Endodermal cell (in vitro differentiated cells): ENCODE measurements at regions not wholly inside any gene's neighbourhood (a gene's known extent, or its start where the extent isn't known, plus 50 kb on each side); places are given as distances from the start of the nearest gene placed in this dataset.
A peak's percentile ranks its signal among the peaks of the same experiment; 100 is the strongest.

Source experiments
- DNase-seq: peaks from one replicate; pipeline ENCODE4 v3.0.0-alpha.2; 2017
- H3K27ac ChIP-seq: 2 replicates; pipeline ENCODE4 v1.5.1; 2013; ENCODE audit warnings: mild to moderate bottlenecking, low read depth, low read length, moderate library complexity
- H3K27me3 ChIP-seq: 2 replicates; pipeline ENCODE4 v1.6.1; 2013; ENCODE audit warnings: mild to moderate bottlenecking, low read length, moderate library complexity; ENCODE audit not compliant: insufficient read depth, control insufficient read depth, poor library complexity, severe bottlenecking
- H3K36me3 ChIP-seq: 2 replicates; pipeline ENCODE4 v1.7.0; 2013; ENCODE audit warnings: mild to moderate bottlenecking, low read length, moderate library complexity; ENCODE audit not compliant: control insufficient read depth, insufficient read depth
- H3K4me1 ChIP-seq: one replicate; pipeline ENCODE4 v1.7.0; 2013; ENCODE audit warnings: low read length; ENCODE audit not compliant: control insufficient read depth, insufficient read depth
- H3K4me3 ChIP-seq: 2 replicates; pipeline ENCODE4 v1.5.1; 2013; ENCODE audit warnings: mild to moderate bottlenecking, low read length, moderate library complexity
- H3K9ac ChIP-seq: 2 replicates; pipeline ENCODE4 v1.6.1; 2013; ENCODE audit warnings: mild to moderate bottlenecking, low read length, moderate library complexity; ENCODE audit not compliant: poor library complexity, severe bottlenecking; ENCODE audit errors: extremely low read depth
- H3K9me3 ChIP-seq: 2 replicates; pipeline ENCODE4 v1.6.1; 2013; ENCODE audit warnings: mild to moderate bottlenecking, low read length, moderate library complexity; ENCODE audit not compliant: control insufficient read depth
- H3K27ac Mint-ChIP-seq: 2 replicates; pipeline ENCODE4 v1.8.0; 2020; ENCODE audit warnings: mixed read lengths
- H3K27me3 Mint-ChIP-seq: 2 replicates; pipeline ENCODE4 v1.8.0; 2021; ENCODE audit warnings: mild to moderate bottlenecking, mixed read lengths; ENCODE audit not compliant: insufficient read depth
- H3K36me3 Mint-ChIP-seq: 2 replicates; pipeline ENCODE4 v1.8.0; 2020; ENCODE audit warnings: low read depth, mixed read lengths
- H3K4me1 Mint-ChIP-seq: 2 replicates; pipeline ENCODE4 v1.8.0; 2020; ENCODE audit warnings: mixed read lengths
- H3K4me3 Mint-ChIP-seq: 2 replicates; pipeline ENCODE4 v1.8.0; 2020; ENCODE audit warnings: mild to moderate bottlenecking, moderate library complexity, mixed read lengths
- H3K9me3 Mint-ChIP-seq: 2 replicates; pipeline ENCODE4 v1.8.0; 2020; ENCODE audit warnings: mild to moderate bottlenecking, mixed read lengths
- CTCF ChIP-seq: fragments of 200-600 bp; sonication (generic); conservative IDR thresholded peaks from 2 replicates; pipeline ENCODE4 v1.5.0; 2021; ENCODE audit warnings: antibody characterized with exemption, mild to moderate bottlenecking
- WGBS, 2 experiments: methylation state at CpG; one replicate each; pipeline versions ENCODE4 v1.1.5 to v1.1.7; 2013; ENCODE audit warnings: missing lambda C conversion rate in 2 of 2, mixed read lengths in 1 of 2; ENCODE audit not compliant: insufficient coverage in 1 of 2, insufficient read length in 1 of 2; 5-methylcytosine and 5-hydroxymethylcytosine counted together

- Histone ChIP-seq H3K9me3 (no peaks in the 10 kb centered on the region), H3K9ac (no peak overlapping the region), H3K4me1 (no peaks in the 10 kb centered on the region), H3K27me3 (no peaks in the 10 kb centered on the region), H3K27ac (no peak overlapping the region), H3K4me3 (no peak overlapping the region), H3K36me3 (no peaks in the 10 kb centered on the region)
- Mint-ChIP-seq H3K36me3 (no peaks in the 10 kb centered on the region), H3K9me3 (peaks cover 11% of the 10 kb centered on the region), H3K4me1 (peaks cover 15% of the 10 kb centered on the region), H3K27me3 (peaks cover 36% of the 10 kb centered on the region), H3K27ac (no peak overlapping the region), H3K4me3 (no peak overlapping the region)
- 22 to 38% methylated on average over 3 of the region's 4 CpGs for whole genome bisulfite sequencing, 2 experiments
- no peak for DNase-seq
- TF ChIP-seq CTCF: peak; percentile 14
These were observed 479.0 kb upstream of the SALL1 start for GRCh38 chr16:51630076-51630475.

- DNase-seq: no peak
- Histone ChIP-seq H3K36me3 (no peaks in the 10 kb centered on the region), H3K27ac (no peak overlapping the region), H3K27me3 (no peaks in the 10 kb centered on the region), H3K4me1 (no peaks in the 10 kb centered on the region), H3K9me3 (no peaks in the 10 kb centered on the region), H3K9ac (no peak overlapping the region), H3K4me3 (no peak overlapping the region)
- H3K4me3 Mint-ChIP-seq: no peak overlapping the region
- H3K27ac Mint-ChIP-seq: no peak overlapping the region
- WGBS, 2 experiments: 83 to 100% methylated on average over 1 to 3 of the region's 3 CpGs
- TF ChIP-seq CTCF: no peak
- H3K4me1 Mint-ChIP-seq: peaks cover 16% of the 10 kb centered on the region
- H3K9me3 Mint-ChIP-seq: peaks cover 11% of the 10 kb centered on the region
- H3K36me3 Mint-ChIP-seq: no peaks in the 10 kb centered on the region
- peaks cover 36% of the 10 kb centered on the region for H3K27me3 Mint-ChIP-seq
These were observed 478.5 kb upstream of the SALL1 start for GRCh38 chr16:51629576-51629975.

- Mint-ChIP-seq H3K36me3 (no peaks in the 10 kb centered on the region), H3K27ac (no peak overlapping the region), H3K4me1 (peaks cover 18% of the 10 kb centered on the region), H3K4me3 (no peak overlapping the region), H3K27me3 (peaks cover 18% of the 10 kb centered on the region), H3K9me3 (peaks cover 9% of the 10 kb centered on the region)
- WGBS, 2 experiments: 96 to 97% methylated on average over 5 to 7 of the region's 7 CpGs
- no peak for DNase-seq
- H3K9me3 ChIP-seq: no peaks in the 10 kb centered on the region
- no peaks in the 10 kb centered on the region for H3K27me3 ChIP-seq
- no peaks in the 10 kb centered on the region for H3K36me3 ChIP-seq
- TF ChIP-seq CTCF: no peak
- no peak overlapping the region for H3K9ac ChIP-seq
- H3K27ac ChIP-seq: no peak overlapping the region
- H3K4me1 ChIP-seq: no peaks in the 10 kb centered on the region
- H3K4me3 ChIP-seq: no peak overlapping the region
These were observed 473.2 kb upstream of the SALL1 start for GRCh38 chr16:51624080-51624775.
